ENCODE measurements at regions not wholly inside any gene's neighbourhood (a gene's known extent, or its start where the extent isn't known, plus 50 kb on each side); places are given as distances from the start of the nearest gene placed in this dataset.

GRCh38 chr2:43136011-43136799, 90.2 kb downstream of the ZFP36L2 start:
- Histone ChIP-seq H2AFZ (ENCODE audit: low read depth, low read length) (no peak overlapping the region), H3K4me2 (ENCODE audit: low read length) (no peak overlapping the region), H3K27ac (ENCODE audit: low read length) (no peak overlapping the region), H3K4me3 (ENCODE audit: low read length) (no peak overlapping the region), H3K27me3 (ENCODE audit: low read depth, low read length) (no peaks in the 10 kb centered on the region), H3K9ac (ENCODE audit: low read length) (no peak overlapping the region), H3K4me1 (ENCODE audit: low read length) (peaks cover 42% of the 10 kb centered on the region), H3K36me3 (replicated peaks; ENCODE audit: low read depth, low read length) (no peaks in the 10 kb centered on the region), H4K20me1 (ENCODE audit: insufficient read depth, low read length) (no peaks in the 10 kb centered on the region), H3K79me2 (ENCODE audit: low read length) (no peaks in the 10 kb centered on the region), H3K9me3 (ENCODE audit: insufficient read depth, low read length) (peaks cover 5% of the 10 kb centered on the region; the same call in 1 of the 2 replicates)
- TF ChIP-seq CTCF (IDR thresholded peaks at IDR 0.05; ENCODE audit: low read depth, low read length) (no peak), EZH2phosphoT487 (IDR thresholded peaks at IDR 0.05; ENCODE audit: low read depth) (no peak)

GRCh38 chr2:43135583-43135982, 90.8 kb downstream of the ZFP36L2 start:
- TF ChIP-seq CTCF (IDR thresholded peaks at IDR 0.05; ENCODE audit: low read depth, low read length) (no peak), EZH2phosphoT487 (IDR thresholded peaks at IDR 0.05; ENCODE audit: low read depth) (no peak)
- H4K20me1 ChIP-seq (ENCODE audit: insufficient read depth, low read length) = no peaks in the 10 kb centered on the region
- H3K9me3 ChIP-seq (ENCODE audit: insufficient read depth, low read length) = peaks cover 5% of the 10 kb centered on the region; the same call in 1 of the 2 replicates
- no peak overlapping the region for H3K4me2 ChIP-seq (ENCODE audit: low read length)
- no peaks in the 10 kb centered on the region for H3K27me3 ChIP-seq (ENCODE audit: low read depth, low read length)
- H3K79me2 ChIP-seq (ENCODE audit: low read length) = no peaks in the 10 kb centered on the region
- H3K4me3 ChIP-seq (ENCODE audit: low read length) = no peak overlapping the region
- H3K4me1 ChIP-seq (ENCODE audit: low read length) = peaks cover 48% of the 10 kb centered on the region
- no peak overlapping the region for H3K9ac ChIP-seq (ENCODE audit: low read length)
- no peak overlapping the region for H2AFZ ChIP-seq (ENCODE audit: low read depth, low read length)
- no peaks in the 10 kb centered on the region for H3K36me3 ChIP-seq (replicated peaks; ENCODE audit: low read depth, low read length)
- no peak overlapping the region for H3K27ac ChIP-seq (ENCODE audit: low read length)

GRCh38 chr2:43134571-43134889, 91.9 kb downstream of the ZFP36L2 start:
- Histone ChIP-seq H3K27ac (ENCODE audit: low read length) (no peak overlapping the region), H3K4me3 (ENCODE audit: low read length) (peak overlapping the region; percentile 1; the same call in 1 of the 2 replicates), H3K36me3 (replicated peaks; ENCODE audit: low read depth, low read length) (no peaks in the 10 kb centered on the region), H3K27me3 (ENCODE audit: low read depth, low read length) (no peaks in the 10 kb centered on the region), H4K20me1 (ENCODE audit: insufficient read depth, low read length) (no peaks in the 10 kb centered on the region), H3K4me1 (ENCODE audit: low read length) (peaks cover 49% of the 10 kb centered on the region), H3K9ac (ENCODE audit: low read length) (peak overlapping the region; percentile 8; the same call in 1 of the 2 replicates), H3K9me3 (ENCODE audit: insufficient read depth, low read length) (peaks cover 5% of the 10 kb centered on the region; the same call in 1 of the 2 replicates), H2AFZ (ENCODE audit: low read depth, low read length) (peak overlapping the region; percentile 94), H3K4me2 (ENCODE audit: low read length) (peak overlapping the region; percentile 38), H3K79me2 (ENCODE audit: low read length) (no peaks in the 10 kb centered on the region)
- TF ChIP-seq CTCF (IDR thresholded peaks at IDR 0.05; ENCODE audit: low read depth, low read length) = no peak
- TF ChIP-seq EZH2phosphoT487 (IDR thresholded peaks at IDR 0.05; ENCODE audit: low read depth) = no peak

GRCh38 chr2:43133708-43134570, 92.5 kb downstream of the ZFP36L2 start:
- TF ChIP-seq EZH2phosphoT487 (IDR thresholded peaks at IDR 0.05; ENCODE audit: low read depth) = no peak
- peak overlapping the region; percentile 94 for H2AFZ ChIP-seq (ENCODE audit: low read depth, low read length)
- H3K36me3 ChIP-seq (replicated peaks; ENCODE audit: low read depth, low read length) = no peaks in the 10 kb centered on the region
- H3K9me3 ChIP-seq (ENCODE audit: insufficient read depth, low read length) = peaks cover 5% of the 10 kb centered on the region; the same call in 1 of the 2 replicates
- no peaks in the 10 kb centered on the region for H3K27me3 ChIP-seq (ENCODE audit: low read depth, low read length)
- no peak overlapping the region for H3K27ac ChIP-seq (ENCODE audit: low read length)
- H3K4me2 ChIP-seq (ENCODE audit: low read length) = peak overlapping the region; percentile 38
- peak overlapping the region; percentile 1; the same call in 1 of the 2 replicates for H3K4me3 ChIP-seq (ENCODE audit: low read length)
- no peaks in the 10 kb centered on the region for H4K20me1 ChIP-seq (ENCODE audit: insufficient read depth, low read length)
- no peaks in the 10 kb centered on the region for H3K79me2 ChIP-seq (ENCODE audit: low read length)
- peaks cover 49% of the 10 kb centered on the region for H3K4me1 ChIP-seq (ENCODE audit: low read length)
- peak overlapping the region; percentile 8; the same call in 1 of the 2 replicates for H3K9ac ChIP-seq (ENCODE audit: low read length)
